Sigmoid colon (tissue), 4 donors: ENCODE measurements at regions not wholly inside any gene's neighbourhood (a gene's known extent, or its start where the extent isn't known, plus 50 kb on each side); places are given as distances from the start of the nearest gene placed in this dataset.

ENCODE experiments used
- CTCF ChIP-seq, 4 experiments: fragments of 450-650 bp in 3 of 4; fragments of 200-600 bp in 1 of 4; IDR thresholded peaks; one replicate each; pipeline ENCODE4 v1.5.1; 2016 to 2019; ENCODE audit warnings: antibody characterized with exemption in 4 of 4, mild to moderate bottlenecking in 3 of 4, moderate library complexity in 2 of 4
- POLR2A ChIP-seq, 2 donors: fragments of 450-650 bp; IDR thresholded peaks; one replicate each; pipeline ENCODE4 v1.6.1; 2016; ENCODE audit warnings: antibody characterized with exemption in 2 of 2, mild to moderate bottlenecking in 2 of 2, moderate library complexity in 2 of 2
- POLR2AphosphoS5 ChIP-seq, 4 donors: sonication (generic); formaldehyde crosslinking; IDR thresholded peaks; one replicate each; pipeline ENCODE4 v1.6.1; 2017; ENCODE audit warnings: antibody characterized with exemption in 4 of 4

- TF ChIP-seq CTCF (IDR thresholded peaks at IDR 0.05) (no peak), POLR2A (IDR thresholded peaks at IDR 0.05) (no peak), POLR2AphosphoS5 (IDR thresholded peaks at IDR 0.05) (no peak)
These were observed 156.5 kb downstream of the FOXL1 start for GRCh38 chr16:86734543-86735460.
